ENCODE measurements at regions not wholly inside any gene's neighbourhood (a gene's known extent, or its start where the extent isn't known, plus 50 kb on each side); places are given as distances from the start of the nearest gene placed in this dataset.

- no peaks in the 10 kb centered on the region for H3K27me3 ChIP-seq (ENCODE audit: control insufficient read depth in 2 of 2, insufficient read depth in 2 of 2, low read length in 2 of 2)
- H3K36me3 Mint-ChIP-seq: no peaks in the 10 kb centered on the region
- no peaks in the 10 kb centered on the region for H3K4me1 ChIP-seq (ENCODE audit: control insufficient read depth in 1 of 2, insufficient read depth in 2 of 2, low read length in 2 of 2)
- H3K27ac Mint-ChIP-seq: no peak overlapping the region
- H3K4me2 ChIP-seq (replicated peaks; ENCODE audit: extremely low read depth, low read length, poor library complexity, severe bottlenecking): no peak overlapping the region
- no peak overlapping the region for H3K4me3 ChIP-seq (replicated peaks in 1 of 3; ENCODE audit: low read depth in 2 of 3, low read length in 3 of 3)
- H3K27me3 Mint-ChIP-seq (ENCODE audit: low read depth in 3 of 3): no peaks in the 10 kb centered on the region
- H4K20me1 ChIP-seq (ENCODE audit: insufficient read depth, low read length): no peaks in the 10 kb centered on the region
- peaks cover 0 to 4% of the 10 kb centered on the region in 2 donors for H3K9me3 ChIP-seq (replicated peaks in 1 of 2; ENCODE audit: control insufficient read depth in 1 of 2, insufficient read depth in 1 of 2, low read length in 2 of 2)
- intact Hi-C loops (cut with micrococcal nuclease): no loop called here
- TF ChIP-seq CTCF (IDR thresholded peaks at IDR 0.05): no peak
- H3K36me3 ChIP-seq (replicated peaks in 1 of 2; ENCODE audit: control insufficient read depth in 1 of 2, insufficient read depth in 2 of 2, low read length in 2 of 2): no peaks in the 10 kb centered on the region
- DNase-seq: no peak
- no peak overlapping the region for H3K27ac ChIP-seq (ENCODE audit: low read depth in 1 of 2, low read length in 2 of 2)
- WGBS (ENCODE audit: insufficient coverage): no CpG with 5 or more reads among the region's 1 CpG
- no peak overlapping the region for H2AFZ ChIP-seq (ENCODE audit: insufficient read depth, low read depth, low read length, poor library complexity, severe bottlenecking)
- no peaks in the 10 kb centered on the region for H3K4me1 Mint-ChIP-seq
- H3K9ac ChIP-seq (ENCODE audit: insufficient read depth, low read length, poor library complexity, severe bottlenecking): no peak overlapping the region
- H3K79me2 ChIP-seq (ENCODE audit: insufficient read depth, low read length): no peaks in the 10 kb centered on the region
- peaks cover 0 to 4% (median 0%) of the 10 kb centered on the region in 7 donors for H3K9me3 Mint-ChIP-seq
- H3K4me3 Mint-ChIP-seq: no peak overlapping the region
Measured at GRCh38 chr4:46645126-46645525, 255.2 kb upstream of the GABRA2 start.

Measured in CD14-positive monocyte (primary cell).